HG02885 (cell line): ENCODE measurements at regions not wholly inside any gene's neighbourhood (a gene's known extent, or its start where the extent isn't known, plus 50 kb on each side); places are given as distances from the start of the nearest gene placed in this dataset.

Experiments used
- ATAC-seq: cut with Tn5 transposase; IDR thresholded peaks from one replicate; pipeline ENCODE4 v1.9.1; 2021; ENCODE audit warnings: mild to moderate bottlenecking; ENCODE audit not compliant: unreplicated experiment, poor library complexity

DNA sequence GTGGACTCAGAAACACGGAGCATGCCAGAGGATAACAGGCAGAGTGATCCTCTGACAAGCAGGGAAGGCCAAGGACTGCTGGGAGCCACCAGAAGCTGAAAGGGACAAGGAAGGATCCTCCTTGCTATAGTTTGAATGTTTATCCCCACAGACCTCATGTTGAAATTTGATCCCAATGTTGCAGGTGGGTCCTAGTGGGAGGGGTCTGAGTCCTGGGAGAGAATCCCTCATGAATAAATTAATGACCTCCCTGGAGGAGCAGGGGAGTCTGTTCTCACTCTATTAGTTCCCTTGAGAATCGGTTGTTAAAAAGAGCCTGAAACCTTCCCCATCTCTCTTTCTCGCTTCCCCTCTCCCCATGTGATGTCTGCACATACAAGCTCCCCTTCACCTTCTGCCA lies 124.4 kb downstream of the FBXO15 start:
- no peak for ATAC-seq

DNA sequence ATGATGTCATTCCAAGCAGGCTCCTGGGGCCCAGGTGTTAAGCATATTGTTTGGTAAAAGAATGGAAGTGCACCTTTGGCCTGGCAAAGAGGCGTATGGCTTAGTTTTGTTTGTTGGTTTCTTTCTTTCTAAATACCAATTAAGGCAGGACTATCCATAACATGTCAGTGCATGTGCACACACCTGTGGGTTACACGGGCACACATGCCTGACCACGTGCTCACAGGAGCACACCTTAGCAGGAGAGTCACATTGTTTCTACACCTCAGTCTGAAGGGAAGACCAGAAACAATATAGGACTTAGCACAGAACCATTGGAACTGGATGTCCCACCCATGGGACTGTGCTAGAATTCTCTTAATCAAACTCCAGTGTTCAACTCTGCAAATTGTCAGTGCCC lies 127.8 kb downstream of the FBXO15 start:
- no peak for ATAC-seq

DNA sequence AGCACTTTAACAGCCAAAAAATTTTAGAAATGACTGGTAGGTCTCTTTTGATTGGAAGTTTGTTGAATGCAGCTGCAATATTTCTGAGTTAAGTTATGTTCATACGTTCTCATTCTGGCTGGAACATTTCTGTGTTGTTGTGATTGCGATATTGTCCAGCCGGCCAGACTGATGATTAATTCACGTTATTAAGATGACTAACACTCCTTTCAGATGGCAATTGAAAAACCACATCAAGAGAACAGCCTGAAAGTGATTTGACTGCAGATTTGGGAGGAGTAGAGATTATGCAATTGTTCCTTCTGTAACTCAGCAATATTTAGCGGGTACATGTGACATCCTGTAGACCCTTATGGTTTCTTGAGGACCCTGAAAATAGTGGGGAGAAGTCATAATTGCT lies 133.7 kb downstream of the FBXO15 start:
- peak; percentile 89 for ATAC-seq

DNA sequence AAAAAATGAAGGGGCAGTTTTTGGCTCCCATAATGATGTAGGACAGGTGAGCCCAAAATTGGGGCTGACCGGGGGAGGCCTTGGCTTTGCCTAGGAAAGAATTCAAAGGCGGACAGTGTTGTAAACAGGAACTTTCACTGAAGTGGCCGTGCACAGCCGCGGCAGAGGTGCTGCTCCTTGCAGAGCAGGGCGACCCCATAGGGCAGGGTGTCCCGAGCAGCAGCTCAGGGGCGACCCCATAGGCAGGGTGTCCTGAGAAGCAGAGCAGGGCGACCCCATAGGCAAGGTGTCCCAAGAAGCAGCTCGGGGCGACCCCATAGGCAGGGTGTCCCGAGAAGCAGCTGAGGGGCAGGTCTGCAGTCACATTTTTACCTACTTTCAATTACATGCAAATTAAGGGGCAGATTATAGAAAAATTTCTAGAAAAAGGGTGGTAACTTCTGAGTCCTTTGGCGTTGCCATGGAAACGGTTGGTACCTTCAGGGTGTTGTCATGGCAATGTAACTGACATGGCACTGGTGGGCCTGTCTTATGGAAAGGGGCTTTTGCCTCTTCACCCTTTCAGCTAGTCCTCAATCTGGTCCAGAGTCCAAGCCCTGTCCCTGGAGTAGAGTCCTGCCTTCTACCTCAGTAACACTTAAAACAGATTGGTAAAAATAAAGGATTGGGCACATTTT lies 134.5 kb downstream of the FBXO15 start:
- ATAC-seq = no peak

DNA sequence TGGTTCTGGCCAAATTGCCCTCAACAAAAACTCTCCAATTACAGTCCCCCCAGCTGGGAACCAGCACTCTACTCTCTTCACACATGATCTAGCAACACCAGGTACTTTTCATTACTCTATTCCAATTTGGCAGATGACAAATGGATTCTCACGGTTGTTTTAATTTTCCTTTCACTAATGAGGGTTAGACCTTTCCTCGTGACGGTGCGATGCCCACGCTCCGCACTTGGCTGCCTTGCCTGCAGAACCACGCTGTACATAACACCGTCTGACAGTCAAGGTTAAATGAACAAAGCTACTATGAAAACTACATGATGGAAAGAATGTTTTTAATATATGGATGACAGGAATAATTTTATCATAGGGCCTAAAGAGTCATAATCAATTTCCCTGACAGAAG lies 141.5 kb downstream of the FBXO15 start:
- no peak for ATAC-seq

DNA sequence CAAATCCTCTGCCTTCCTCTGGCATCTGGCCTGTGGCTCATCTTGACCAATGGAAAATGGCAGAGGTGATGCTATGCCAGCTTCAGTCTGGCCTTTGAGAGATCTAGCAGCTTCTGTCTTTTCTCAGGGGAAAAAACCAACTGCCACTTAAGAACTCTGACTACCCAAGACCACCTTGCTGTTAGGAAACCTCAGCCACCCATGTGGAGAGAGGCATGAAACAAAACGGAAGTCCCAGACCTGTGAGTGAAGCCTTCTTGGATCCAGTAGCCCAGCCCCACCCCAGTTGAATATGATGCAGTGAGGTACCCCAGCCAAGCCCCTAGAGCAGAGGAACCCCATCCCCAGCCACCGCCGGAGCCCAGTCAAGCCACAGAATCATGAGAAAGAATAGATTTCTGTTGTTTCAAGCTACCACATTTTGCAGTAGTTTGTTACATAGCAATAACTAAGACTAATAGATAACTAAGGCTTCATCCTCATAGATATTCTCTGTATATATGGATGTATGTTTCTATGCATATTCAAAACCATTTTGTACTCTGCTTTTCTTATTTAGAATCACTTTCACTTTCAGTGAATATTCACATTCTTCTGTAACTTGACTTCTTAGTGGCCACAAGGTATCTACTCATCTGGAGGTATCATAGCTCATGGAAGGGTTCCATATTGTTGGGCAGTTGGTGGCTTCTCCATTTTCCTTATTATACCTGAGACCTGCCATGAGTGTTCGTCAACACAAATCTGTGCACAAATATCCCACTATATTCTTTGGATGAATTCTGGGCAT lies 142.1 kb downstream of the FBXO15 start:
- no peak for ATAC-seq

DNA sequence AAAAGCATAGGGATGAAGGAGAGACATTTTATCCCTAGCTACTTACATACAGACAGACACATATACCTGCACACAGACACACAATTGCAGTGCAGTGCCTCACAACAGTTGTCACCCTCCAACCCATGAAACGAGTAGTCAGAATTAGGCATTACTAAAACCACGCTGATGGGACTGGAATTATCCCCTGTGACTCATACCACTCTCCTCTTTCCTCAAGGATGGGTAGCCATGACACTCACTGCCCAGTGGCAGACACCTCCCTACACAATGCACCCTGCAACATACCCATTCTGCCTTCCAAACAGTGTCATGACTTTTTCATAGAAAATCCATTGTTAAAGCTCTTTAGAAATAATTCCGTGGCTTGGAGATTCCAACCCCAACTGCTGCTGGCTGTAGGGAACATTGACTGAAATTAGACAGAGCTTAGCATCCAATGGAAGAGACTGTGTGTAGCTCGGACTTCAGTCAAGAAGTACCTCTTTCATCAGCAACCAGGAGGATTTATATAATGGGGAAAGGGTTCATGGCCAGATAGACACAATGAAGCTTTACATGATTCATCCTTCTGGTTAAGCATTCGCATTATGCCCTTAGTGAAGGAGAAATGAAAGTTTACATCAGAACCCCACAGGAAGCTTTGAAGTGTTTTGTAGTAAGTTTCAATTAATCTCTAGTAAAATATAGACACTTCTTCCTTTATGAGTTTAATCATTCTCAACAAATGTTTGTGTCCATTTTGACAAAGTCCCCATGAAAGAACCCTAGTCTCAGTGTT lies 155.2 kb downstream of the FBXO15 start:
- no peak for ATAC-seq

DNA sequence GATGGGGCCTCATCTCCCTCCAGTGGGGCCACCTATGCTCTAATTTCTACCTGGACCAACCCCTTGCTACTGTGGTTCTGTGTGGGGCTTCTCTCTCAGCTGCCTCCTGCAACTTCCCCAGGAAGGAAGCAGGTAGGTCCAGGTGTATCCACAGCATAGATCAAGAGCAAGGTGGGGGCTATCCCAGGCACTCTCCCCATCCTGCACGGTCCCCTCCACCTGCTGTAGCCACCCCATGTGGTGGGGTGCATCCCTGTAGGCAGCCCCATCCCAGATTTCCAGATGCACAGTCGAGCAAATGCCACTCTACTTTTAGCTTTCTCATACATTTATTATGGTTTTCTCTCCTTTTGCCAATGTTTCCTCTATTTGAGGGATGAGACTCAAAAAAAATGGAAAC lies 156.1 kb downstream of the FBXO15 start:
- no peak for ATAC-seq

DNA sequence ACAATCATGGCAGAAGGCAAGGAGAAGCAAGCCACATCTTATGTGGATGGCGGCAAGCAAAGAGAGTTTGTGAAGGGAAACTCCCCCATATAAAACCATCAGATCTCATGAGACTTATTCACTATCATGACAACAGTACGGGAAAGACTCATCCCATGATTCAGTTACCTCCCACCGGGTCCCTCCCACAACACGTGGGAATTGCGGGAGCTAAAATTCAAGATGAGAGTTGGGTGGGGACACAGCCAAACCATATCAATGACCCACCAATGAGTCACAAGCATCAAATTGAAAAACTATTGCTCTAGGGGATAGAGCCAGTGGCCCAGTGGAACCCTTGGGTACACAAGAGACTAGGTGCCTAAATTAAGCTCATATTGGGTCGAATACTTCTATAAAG lies 157.4 kb downstream of the FBXO15 start:
- no peak for ATAC-seq

DNA sequence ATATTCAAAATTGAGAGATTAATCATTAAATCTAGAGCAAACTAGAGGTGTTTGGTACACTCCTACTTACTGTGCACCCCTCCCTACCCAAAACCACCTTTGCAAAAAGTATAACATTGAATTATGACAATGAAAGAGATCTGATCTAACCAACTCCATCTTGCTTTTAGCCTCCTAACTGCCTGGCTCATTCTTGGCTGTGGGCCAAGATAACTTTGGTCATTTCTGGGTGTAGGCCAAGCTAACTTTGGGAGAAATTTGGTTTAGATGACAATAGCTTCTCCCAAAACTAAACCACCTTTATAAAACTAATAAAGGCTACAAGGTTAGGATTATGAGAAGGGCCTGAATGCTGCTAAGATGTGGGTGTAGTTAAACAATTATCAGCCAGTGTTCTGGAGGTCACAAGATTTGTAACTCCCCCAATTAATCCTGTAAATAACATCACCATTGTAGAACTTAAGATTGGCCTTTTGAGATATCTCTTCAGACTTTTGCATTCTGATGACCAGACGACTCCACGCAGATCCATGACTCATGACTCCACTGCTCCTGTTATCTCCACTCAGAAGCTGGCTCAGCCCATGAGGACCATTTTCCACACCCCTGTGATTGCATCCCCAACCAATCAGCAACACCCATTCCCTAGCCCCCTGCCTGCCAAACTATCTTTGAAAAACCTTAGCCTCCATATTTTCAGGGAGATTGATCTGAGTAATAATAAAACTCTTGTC lies 160.2 kb downstream of the FBXO15 start:
- ATAC-seq = no peak

DNA sequence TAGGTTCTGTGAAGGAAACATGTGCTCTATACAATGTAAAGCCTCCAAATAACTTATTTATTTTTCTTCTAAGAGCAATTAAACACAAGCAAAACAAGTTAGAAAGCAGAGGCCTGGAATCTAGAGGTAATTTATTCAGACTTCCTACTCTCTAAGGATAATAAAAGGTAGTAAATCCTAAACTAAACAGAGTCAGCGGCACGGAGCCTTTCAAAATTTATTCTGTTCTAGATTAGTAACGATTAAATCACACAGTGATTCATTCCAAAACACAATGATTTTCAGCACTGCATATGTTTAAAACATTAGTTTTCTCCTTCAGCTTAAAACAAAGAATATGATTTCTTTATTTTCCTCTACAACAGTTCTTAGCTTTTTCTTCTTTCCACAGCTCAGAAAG lies 160.9 kb downstream of the FBXO15 start:
- no peak for ATAC-seq

DNA sequence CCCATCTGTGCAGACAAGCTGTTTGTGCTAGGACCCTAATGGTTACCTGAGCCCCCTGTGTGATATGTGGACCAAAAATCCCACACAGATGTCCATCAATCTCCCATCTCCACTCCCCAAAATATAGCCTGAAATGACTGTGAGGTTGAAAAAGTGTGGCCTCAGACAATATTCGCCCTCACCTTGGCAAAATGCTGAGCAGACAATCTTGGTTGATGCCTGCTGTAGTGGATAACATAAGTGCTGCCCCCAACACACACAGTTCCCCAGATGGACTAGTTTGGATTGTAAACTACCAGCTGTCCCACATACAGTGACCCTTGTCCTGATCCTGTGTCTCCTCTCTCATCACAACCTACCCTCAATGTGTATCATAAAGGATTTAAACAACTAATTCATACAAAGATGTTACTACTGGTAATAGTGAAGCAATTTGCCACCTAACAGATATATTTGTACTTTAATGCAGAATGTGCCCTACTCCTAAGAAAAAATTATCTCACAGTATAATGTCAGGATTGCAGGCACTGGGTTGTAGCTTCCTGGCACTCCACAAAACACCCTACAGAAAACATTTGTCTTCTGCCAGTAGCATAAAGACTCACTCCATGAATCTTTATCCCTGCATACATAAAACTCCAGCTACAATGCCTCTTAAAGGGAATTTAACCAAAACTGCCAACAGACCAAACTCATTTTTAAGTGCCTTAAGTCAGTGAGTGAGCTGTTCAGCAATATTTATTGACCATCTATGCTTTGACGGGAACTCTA lies 161.6 kb downstream of the FBXO15 start:
- ATAC-seq = no peak

DNA sequence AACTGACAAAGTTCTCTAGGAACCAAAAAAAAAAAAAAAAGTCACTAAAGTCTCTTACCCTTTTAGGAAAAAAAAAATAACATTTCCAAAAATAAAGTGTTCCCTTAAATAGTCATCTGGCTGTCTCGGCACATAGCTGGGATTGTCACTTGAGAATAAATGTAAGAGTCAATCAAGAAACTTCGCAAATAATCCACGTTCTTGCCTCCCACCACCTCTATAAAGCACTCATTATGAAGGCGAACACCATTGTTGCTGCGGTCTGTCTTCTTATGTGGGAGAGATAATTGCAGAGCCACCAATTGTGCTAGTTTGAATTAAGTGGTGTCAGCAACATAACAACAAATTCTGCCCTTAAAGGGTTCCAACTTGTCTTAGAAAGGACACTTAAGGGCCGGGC lies 163.7 kb downstream of the FBXO15 start:
- no peak for ATAC-seq

DNA sequence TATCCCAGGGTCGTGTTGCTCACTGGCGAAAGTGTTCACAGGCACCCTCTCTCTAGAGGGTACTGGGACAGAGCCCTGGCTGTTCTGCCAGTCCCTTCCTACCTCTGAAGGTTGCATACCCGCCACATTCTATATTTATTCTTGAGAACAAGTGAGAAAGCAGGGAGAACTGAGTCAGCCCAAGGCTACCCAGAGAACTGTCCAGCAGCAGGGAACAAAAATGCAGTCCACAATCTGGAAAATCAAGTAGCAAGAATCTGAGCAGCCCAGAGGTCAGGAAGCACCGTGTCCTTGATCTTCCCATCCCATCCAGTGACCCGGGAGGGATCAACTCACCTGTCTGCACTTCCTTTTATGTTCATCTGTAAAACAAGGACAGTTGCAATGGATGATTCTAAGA lies 164.1 kb downstream of the FBXO15 start:
- ATAC-seq = no peak

DNA sequence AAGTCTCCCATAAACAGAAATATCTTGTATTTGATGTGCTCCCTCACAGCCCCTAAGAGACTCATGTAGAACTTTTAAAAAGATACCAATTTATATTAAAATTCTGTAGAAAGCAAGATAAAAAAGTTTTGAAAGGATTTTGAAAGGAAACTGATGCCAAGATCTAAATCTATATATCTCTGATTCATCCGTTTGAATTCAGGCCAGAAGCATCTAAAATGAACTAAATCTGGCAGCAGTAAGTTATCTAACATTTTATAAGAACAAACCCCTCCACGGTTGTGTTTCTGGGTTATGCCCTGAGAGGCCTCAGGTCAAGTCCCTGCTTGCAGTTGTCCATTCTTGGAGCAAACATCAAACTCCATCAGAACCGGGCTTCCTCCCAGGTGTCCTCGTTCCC lies 165.8 kb downstream of the FBXO15 start:
- ATAC-seq = no peak

DNA sequence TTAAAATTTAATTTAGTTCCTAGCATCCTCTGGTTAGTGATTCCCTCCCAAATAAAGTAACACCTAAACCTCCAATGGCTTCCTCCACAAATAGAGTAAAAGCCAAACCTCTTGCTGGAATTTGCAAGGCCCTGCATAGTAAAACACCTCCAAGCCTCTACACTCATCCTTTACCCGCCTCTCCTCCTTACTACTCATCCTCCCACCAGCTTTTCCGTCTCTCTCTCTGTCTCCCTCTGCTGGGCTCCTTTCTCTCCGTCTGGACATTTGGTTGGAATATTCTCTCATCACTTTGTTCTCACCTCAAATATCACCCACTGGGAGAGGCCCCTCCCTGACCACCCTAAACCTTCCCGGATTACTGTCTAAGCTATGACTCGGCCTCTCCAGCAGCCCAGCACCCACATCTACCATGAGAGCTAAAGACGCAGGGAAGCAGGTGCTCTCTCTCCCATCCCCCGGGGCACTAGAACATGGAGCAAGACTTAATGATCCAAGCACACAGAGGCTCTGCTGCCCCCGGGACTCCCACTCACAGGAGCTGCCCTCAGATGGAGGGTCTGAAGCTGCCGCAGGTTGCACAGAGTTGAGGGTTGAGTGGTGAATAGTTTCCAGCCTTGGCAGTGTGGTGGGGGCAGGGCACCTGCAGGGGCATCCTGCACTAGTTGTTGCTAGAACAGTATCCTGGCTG lies 167.2 kb downstream of the FBXO15 start:
- ATAC-seq = no peak

DNA sequence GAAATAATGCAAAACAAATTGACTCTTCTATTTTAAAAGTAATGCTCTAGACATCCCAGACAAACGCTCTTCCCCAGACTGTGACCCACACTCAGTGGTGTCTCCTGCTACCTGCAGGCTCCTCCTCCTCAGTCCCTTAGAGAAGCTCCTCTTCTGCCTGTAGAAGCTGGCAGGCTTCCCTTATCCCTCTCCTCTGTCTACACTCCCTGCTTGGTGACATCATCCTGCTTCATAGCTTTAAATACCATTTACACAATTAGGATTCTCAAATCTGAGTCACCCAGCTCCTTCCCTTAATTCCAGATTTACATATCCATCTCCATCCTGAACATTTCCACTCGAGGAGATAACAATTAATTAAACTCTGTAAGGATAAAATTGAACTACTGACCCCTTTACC lies 167.9 kb downstream of the FBXO15 start:
- ATAC-seq = no peak

DNA sequence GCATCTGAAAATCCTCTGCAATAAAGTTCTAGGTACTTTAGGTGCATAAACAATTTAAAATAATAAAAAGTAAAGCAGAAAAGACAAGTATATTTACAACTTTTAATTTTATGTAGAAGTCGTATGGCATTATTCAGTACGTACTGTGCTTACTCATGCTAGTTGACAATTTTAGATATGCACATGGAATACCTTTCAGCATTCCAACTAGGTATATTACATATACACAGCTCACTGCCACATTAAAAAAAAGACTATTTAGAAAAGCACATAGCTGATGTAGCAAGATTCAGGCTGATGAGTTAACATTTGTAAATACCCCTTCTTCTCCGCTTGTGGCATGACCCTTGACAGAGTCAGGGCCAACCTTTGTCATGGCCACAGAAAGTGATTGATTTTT lies 171.2 kb downstream of the FBXO15 start:
- ATAC-seq = no peak

DNA sequence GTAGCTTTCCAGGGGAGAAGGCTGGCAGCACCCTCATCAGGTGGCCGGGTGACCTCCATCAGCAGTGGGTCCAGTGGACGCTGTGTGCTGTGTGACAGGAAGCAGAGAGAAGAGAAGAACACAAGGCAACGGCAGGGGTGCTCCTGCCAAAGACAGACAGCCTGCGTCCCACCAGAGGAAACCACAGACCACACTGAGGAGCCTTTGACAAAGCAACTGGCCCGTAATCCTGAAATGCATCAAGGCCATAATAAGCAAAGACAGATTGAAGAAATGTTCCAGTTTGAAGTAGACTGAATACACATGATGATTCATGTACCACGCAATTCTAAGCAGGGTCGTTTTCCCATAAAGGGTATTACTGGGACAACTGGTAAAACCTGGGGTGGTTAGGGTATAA lies 172.4 kb downstream of the FBXO15 start:
- no peak for ATAC-seq
